Fibroblast of mammary gland (primary cell): ENCODE measurements at regions not wholly inside any gene's neighbourhood (a gene's known extent, or its start where the extent isn't known, plus 50 kb on each side); places are given as distances from the start of the nearest gene placed in this dataset.

Experiments
- DNase-seq: peaks from one replicate; pipeline ENCODE4 v3.0.0-alpha.2; 2010; ENCODE audit warnings: low read depth
- H3K4me3 ChIP-seq: 2 replicates; pipeline ENCODE4 v1.5.1; 2011; ENCODE audit warnings: low read depth, mild to moderate bottlenecking, low read length, moderate library complexity; ENCODE audit not compliant: control insufficient read depth
- CTCF ChIP-seq: conservative IDR thresholded peaks from 2 replicates; pipeline ENCODE4 v1.5.1; 2011; ENCODE audit warnings: low read depth, low read length, inconsistent platforms; ENCODE audit not compliant: control insufficient read depth, insufficient read depth

- no peak for DNase-seq
- no peak for TF ChIP-seq CTCF
- H3K4me3 ChIP-seq = no peak overlapping the region
Observed at GRCh38 chr5:1946122-1946677, 63.5 kb upstream of the IRX4 start.

- no peak overlapping the region for H3K4me3 ChIP-seq
- no peak for TF ChIP-seq CTCF
- DNase-seq = no peak
Observed at GRCh38 chr5:1945606-1946005, 62.9 kb upstream of the IRX4 start.

DNA sequence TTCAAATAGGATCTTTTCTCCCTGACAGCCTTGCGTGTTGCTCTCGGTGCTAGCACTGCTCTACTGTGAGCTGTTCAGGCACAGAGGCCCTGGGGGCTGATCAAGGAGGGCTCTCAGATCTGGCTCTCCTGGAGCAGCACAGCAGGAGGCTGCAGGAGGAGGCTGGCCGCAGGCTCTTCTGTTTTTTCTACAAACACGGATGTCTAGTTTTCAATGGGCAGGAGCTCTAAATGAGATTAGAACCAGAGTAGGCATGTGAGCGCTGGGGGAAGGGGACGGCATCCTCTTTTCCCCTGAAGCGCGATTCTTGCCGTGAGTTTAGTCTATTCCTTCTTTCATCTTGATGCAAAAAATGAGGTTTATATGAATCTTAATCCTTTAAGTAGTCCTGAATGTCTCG lies 61.7 kb upstream of the IRX4 start:
- no peak for TF ChIP-seq CTCF
- H3K4me3 ChIP-seq = no peak overlapping the region
- DNase-seq = no peak

DNA sequence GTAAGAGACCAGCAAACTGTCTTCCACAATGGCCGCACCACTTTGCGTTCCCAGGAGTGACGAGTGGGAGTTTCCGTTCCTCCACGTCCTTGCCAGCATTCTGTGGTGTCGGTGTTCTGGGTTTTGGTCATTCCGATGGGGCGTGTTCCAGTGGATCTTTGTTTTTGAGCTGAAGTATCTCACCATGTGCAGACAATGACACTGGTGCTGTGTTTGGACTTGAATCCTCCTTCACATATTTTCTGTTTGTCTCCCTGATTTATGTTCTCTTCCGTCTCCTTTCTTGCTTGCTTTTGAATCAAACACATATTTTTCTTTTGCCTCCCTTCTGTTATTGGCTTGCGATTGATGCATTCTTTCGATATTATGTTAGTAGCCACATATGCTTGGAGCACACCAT lies 60.8 kb upstream of the IRX4 start:
- no peak for TF ChIP-seq CTCF
- no peak overlapping the region for H3K4me3 ChIP-seq
- DNase-seq = no peak

GRCh38 chr5:1942630-1943029 lies 59.9 kb upstream of the IRX4 start:
- no peak for DNase-seq
- H3K4me3 ChIP-seq = no peak overlapping the region
- no peak for TF ChIP-seq CTCF

DNA sequence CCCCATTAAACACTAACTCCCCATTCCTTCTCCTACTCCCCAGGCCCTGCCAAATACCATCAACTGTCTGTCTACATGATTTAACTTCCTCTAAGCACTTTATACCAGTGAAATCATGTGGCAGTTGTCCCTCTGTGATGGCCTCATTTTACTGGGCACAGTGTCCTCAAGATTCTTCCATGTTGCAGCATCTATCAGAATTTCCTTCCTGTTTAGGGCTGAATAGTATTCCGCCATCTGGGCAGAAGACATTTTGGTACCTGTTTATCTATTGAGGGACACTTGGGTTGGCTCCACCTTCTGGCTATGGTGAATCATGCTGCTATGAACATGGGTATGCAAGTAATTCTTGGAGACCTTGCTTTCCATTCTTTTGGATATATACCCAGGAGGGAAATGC lies 59.4 kb upstream of the IRX4 start:
- no peak for DNase-seq
- TF ChIP-seq CTCF = no peak
- H3K4me3 ChIP-seq = no peak overlapping the region

- no peak overlapping the region for H3K4me3 ChIP-seq
- DNase-seq = no peak
- no peak for TF ChIP-seq CTCF
Observed at GRCh38 chr5:1939256-1939655, 56.5 kb upstream of the IRX4 start.
